GM10266 (cell line): ENCODE measurements at regions not wholly inside any gene's neighbourhood (a gene's known extent, or its start where the extent isn't known, plus 50 kb on each side); places are given as distances from the start of the nearest gene placed in this dataset.

Experiments
- DNase-seq: peaks from one replicate; pipeline ENCODE4 v3.0.0; 2012; ENCODE audit errors: extremely low spot score
- TF ChIP-seq, protein P1 (sequence below): IDR thresholded peaks from 2 replicates; pipeline ENCODE4 v1.5.1; 2012; ENCODE audit warnings: mild to moderate bottlenecking, low read depth; ENCODE audit not compliant: control insufficient read depth, insufficient read depth; ENCODE audit errors: missing control alignments

DNA sequence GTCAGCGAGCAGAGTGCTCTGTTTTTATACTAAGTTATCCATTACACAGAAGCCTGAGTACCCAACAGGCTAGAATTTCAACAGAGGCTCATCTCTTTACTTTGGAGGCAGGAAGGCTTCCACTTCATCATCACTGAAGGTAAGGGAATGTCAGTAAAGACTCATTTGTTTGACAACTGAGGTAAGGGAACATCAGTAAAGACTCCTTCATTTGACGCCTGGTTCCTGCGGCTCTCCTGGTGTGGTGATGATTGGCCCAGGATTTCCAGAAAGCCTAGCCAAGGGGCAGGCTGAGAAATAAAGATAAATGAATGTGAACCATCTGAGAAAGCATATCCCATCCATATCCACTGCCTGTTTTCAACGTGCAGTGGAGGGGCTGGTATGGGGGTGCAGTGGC, 244.6 kb upstream of the ECI2 start:
- no peak for DNase-seq
- TF ChIP-seq, protein P1, sequence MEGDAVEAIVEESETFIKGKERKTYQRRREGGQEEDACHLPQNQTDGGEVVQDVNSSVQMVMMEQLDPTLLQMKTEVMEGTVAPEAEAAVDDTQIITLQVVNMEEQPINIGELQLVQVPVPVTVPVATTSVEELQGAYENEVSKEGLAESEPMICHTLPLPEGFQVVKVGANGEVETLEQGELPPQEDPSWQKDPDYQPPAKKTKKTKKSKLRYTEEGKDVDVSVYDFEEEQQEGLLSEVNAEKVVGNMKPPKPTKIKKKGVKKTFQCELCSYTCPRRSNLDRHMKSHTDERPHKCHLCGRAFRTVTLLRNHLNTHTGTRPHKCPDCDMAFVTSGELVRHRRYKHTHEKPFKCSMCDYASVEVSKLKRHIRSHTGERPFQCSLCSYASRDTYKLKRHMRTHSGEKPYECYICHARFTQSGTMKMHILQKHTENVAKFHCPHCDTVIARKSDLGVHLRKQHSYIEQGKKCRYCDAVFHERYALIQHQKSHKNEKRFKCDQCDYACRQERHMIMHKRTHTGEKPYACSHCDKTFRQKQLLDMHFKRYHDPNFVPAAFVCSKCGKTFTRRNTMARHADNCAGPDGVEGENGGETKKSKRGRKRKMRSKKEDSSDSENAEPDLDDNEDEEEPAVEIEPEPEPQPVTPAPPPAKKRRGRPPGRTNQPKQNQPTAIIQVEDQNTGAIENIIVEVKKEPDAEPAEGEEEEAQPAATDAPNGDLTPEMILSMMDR, result no peak

DNA sequence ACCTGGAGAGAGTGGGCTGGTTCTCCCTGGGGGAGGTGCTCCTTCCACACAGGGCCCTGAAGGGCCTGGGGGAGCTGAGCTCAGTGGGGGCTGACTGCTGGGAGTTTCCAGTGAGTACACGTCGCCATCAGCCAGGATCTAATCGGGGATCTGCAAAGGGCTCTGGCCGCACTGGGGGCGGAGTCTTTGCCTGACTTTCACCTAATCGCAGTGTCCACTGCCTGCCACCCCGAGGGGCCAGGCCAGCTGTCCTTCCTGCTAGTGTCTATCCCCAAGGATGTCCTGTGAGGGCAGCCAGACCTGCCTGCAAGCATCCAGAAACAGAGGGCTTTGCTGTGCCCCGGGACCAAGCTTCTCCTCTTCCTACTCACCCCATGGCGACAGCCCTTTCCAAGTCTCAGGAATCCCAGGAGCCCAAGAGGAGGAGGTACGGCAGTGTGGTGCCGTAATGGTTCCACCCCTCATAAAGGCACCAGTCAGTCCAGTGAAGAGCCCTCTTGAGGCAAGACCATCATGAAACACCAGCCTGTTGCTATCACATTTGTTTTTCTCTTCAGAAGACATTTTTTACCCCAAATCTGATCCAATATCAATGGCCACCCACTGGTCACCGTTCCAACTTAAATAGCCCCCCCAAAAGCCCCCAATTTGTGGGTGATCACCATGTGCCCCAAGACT, 243.1 kb upstream of the ECI2 start:
- TF ChIP-seq, protein P1, result no peak
- DNase-seq, result no peak

- DNase-seq, result no peak
- TF ChIP-seq, protein P1, result no peak
These were observed 242.2 kb upstream of the ECI2 start for GRCh38 chr6:4377603-4378002.

- TF ChIP-seq, protein P1, result no peak
- DNase-seq, result no peak
These were observed 238.8 kb upstream of the ECI2 start for GRCh38 chr6:4374216-4374615.

DNA sequence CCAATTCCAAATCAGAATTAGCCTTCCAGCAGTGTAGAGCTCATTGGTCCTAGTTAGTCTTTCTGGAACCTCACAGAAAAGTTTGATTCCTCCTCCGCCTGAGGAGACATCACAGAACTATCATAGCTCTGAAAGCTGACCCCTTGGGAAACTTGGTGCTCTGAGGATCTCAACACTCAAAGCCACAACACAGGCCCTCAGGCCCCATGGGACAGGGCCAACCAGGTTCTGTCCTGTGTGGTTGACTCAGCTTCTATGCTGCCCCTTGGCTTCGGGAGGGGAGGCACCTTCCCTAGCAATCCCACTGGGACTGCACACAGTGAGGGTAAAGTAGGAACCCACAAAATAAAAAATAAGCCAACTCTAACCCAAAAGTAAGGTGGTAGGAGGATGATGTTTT, 237.5 kb upstream of the ECI2 start:
- no peak for DNase-seq
- TF ChIP-seq, protein P1, result no peak

DNA sequence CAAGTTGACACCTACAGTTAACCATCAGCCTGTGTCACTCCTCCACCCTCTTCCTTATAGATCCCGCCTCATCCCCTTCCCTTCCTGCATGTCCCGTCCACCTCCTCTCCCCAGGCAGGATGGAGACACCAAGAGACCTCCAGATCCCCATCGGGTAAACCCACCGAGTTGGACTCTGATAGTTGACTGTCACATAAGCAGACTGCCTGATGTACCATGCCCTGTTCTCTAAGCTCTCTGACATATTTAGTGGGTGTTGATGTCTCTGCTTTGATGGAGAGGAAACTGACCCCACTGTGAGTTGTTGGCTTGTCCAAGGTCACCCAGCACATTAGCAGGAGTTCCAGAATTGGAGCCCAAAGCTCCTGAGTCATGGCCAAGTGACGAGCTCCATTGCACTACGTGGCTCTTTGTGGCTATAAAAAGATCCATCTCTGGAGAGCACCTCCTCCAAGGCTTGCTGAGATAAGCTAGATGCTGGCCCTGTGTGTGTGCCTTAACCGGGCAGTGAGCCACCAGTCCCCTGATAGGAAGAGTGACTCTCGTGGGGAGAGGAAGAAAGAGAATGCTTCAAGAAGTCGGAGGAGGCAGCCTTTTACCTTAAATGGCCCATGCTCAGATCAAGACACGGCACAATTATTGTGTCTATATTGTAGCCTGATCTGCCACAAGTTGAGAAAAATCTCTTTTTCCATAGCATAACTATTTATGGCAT, 236.0 kb upstream of the ECI2 start:
- TF ChIP-seq, protein P1, result no peak
- DNase-seq, result no peak

DNA sequence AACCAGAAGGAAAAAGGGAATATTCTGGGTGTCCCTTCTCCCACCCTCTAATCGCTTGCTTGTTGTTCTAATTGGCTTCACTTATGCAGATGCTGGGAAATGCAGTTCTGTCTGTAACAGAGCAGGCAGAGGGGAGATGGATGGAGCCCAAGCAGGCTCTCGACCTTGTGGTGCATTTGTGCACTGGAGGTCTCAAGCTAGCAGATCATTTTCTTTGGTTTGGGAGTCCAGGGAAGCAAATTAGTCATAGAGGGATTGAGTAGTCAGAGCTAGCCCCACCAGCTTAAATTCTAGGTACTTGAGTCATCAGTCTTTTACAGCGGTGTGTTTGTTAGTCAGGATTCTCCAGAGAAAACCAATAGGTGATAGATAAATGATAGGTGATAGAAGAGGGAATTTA, 234.7 kb upstream of the ECI2 start:
- DNase-seq, result no peak
- TF ChIP-seq, protein P1, result no peak
